Brain microvascular endothelial cell (primary cell): ENCODE measurements at regions not wholly inside any gene's neighbourhood (a gene's known extent, or its start where the extent isn't known, plus 50 kb on each side); places are given as distances from the start of the nearest gene placed in this dataset.

Source experiments
- DNase-seq: peaks from one replicate; pipeline ENCODE4 v3.0.0-alpha.2; 2020
- H3K27ac ChIP-seq: fragments of 250-450 bp; sonication (Bioruptor Pico); 2 replicates; pipeline ENCODE4 v1.5.1; 2020; ENCODE audit warnings: mild to moderate bottlenecking, moderate library complexity
- H3K27me3 ChIP-seq: fragments of 250-450 bp; sonication (Bioruptor Pico); replicated peaks from 2 replicates; pipeline ENCODE4 v1.5.1; 2020; ENCODE audit warnings: mild to moderate bottlenecking
- H3K36me3 ChIP-seq: fragments of 250-450 bp; sonication (Bioruptor Pico); replicated peaks from 2 replicates; pipeline ENCODE4 v1.5.1; 2020; ENCODE audit warnings: mild to moderate bottlenecking
- H3K4me3 ChIP-seq: 2 replicates; pipeline ENCODE4 v1.5.1; 2011; ENCODE audit warnings: low read depth, mild to moderate bottlenecking, control low read depth, low read length, moderate library complexity
- CTCF ChIP-seq: IDR thresholded peaks from 2 replicates; pipeline ENCODE4 v1.5.1; 2011; ENCODE audit warnings: low read depth, mild to moderate bottlenecking, moderate library complexity, low read length, control low read depth, inconsistent platforms; ENCODE audit errors: missing control alignments
- in situ Hi-C: cut with HindIII; loops from 2 replicates; pipeline ENCODE4 v1.10.0; 2017; ENCODE audit warnings: low sequenced_read_pairs, low pct_ligation_motif_present

- no peak for DNase-seq
- Histone ChIP-seq H3K27me3 (peaks cover 29% of the 10 kb centered on the region), H3K27ac (no peak overlapping the region), H3K4me3 (no peak overlapping the region), H3K36me3 (no peaks in the 10 kb centered on the region)
- TF ChIP-seq CTCF: no peak
- in situ Hi-C loops: no loop called here
Observed at GRCh38 chr6:28736121-28736520, 187.7 kb downstream of the TRIM27 start.

GRCh38 chr6:28737750-28738395 is 185.9 kb downstream of the TRIM27 start:
- in situ Hi-C loops: no loop called here
- no peak overlapping the region for H3K4me3 ChIP-seq
- DNase-seq: no peak
- no peaks in the 10 kb centered on the region for H3K36me3 ChIP-seq
- H3K27me3 ChIP-seq: peaks cover 29% of the 10 kb centered on the region
- TF ChIP-seq CTCF: no peak
- H3K27ac ChIP-seq: no peak overlapping the region

GRCh38 chr6:28738396-28738765 is 185.4 kb downstream of the TRIM27 start:
- peaks cover 29% of the 10 kb centered on the region for H3K27me3 ChIP-seq
- H3K4me3 ChIP-seq: no peak overlapping the region
- DNase-seq: no peak
- in situ Hi-C loops: no loop called here
- no peaks in the 10 kb centered on the region for H3K36me3 ChIP-seq
- H3K27ac ChIP-seq: no peak overlapping the region
- no peak for TF ChIP-seq CTCF

- Histone ChIP-seq H3K36me3 (no peaks in the 10 kb centered on the region), H3K4me3 (no peak overlapping the region), H3K27ac (no peak overlapping the region), H3K27me3 (peaks cover 14% of the 10 kb centered on the region)
- DNase-seq: no peak
- no peak for TF ChIP-seq CTCF
- in situ Hi-C loops: no loop called here
Observed at GRCh38 chr6:28741363-28741762, 182.4 kb downstream of the TRIM27 start.

GRCh38 chr6:28742668-28743270 is 181.0 kb downstream of the TRIM27 start:
- in situ Hi-C loops: no loop called here
- TF ChIP-seq CTCF: no peak
- DNase-seq: peak; percentile 90
- Histone ChIP-seq H3K4me3 (peak overlapping the region; percentile 22), H3K27me3 (peaks cover 8% of the 10 kb centered on the region), H3K27ac (no peak overlapping the region), H3K36me3 (no peaks in the 10 kb centered on the region)

- no peaks in the 10 kb centered on the region for H3K36me3 ChIP-seq
- H3K27me3 ChIP-seq: peaks cover 3% of the 10 kb centered on the region
- in situ Hi-C loops: no loop called here
- TF ChIP-seq CTCF: no peak
- no peak overlapping the region for H3K27ac ChIP-seq
- peak overlapping the region; percentile 22 for H3K4me3 ChIP-seq
- no peak for DNase-seq
Observed at GRCh38 chr6:28743271-28743789, 180.5 kb downstream of the TRIM27 start.
